Nephron (organoid): ENCODE measurements at regions not wholly inside any gene's neighbourhood (a gene's known extent, or its start where the extent isn't known, plus 50 kb on each side); places are given as distances from the start of the nearest gene placed in this dataset.
"Not testable (repeated sequence)": the region's sequence is repeated elsewhere in the genome, so short reads cannot be mapped to it uniquely, and the experiment has no call there.

Experiments used
- H3K27ac Mint-ChIP-seq, 3 experiments: 2 replicates each; pipeline ENCODE4 v1.8.0; 2020; ENCODE audit warnings: mixed read lengths in 3 of 3, mild to moderate bottlenecking in 2 of 3, moderate library complexity in 1 of 3
- H3K27me3 Mint-ChIP-seq: 2 replicates; pipeline ENCODE4 v1.8.0; 2021; ENCODE audit warnings: low read depth, mild to moderate bottlenecking, moderate library complexity, mixed read lengths
- H3K36me3 Mint-ChIP-seq: 2 replicates; pipeline ENCODE4 v1.8.0; 2020; ENCODE audit warnings: low read depth, mixed read lengths
- H3K4me1 Mint-ChIP-seq: 2 replicates; pipeline ENCODE4 v1.8.0; 2020; ENCODE audit warnings: mixed read lengths
- H3K4me3 Mint-ChIP-seq, 3 experiments: 2 replicates each; pipeline ENCODE4 v1.8.0; 2020; ENCODE audit warnings: mild to moderate bottlenecking in 3 of 3, mixed read lengths in 3 of 3, moderate library complexity in 2 of 3
- H3K9me3 Mint-ChIP-seq: 2 replicates; pipeline ENCODE4 v1.8.0; 2020; ENCODE audit warnings: mixed read lengths
- CTCF ChIP-seq, 3 experiments: fragments of 200-600 bp; sonication (generic); IDR thresholded peaks; one replicate each; pipeline ENCODE4 v1.5.0; 2021; ENCODE audit warnings: antibody characterized with exemption in 3 of 3; ENCODE audit not compliant: unreplicated experiment in 3 of 3

GRCh38 chr7:26937939-26938623 lies 73.7 kb upstream of the SKAP2 start:
- Mint-ChIP-seq H3K27ac (peak overlapping the region in 2 of 3 experiments; percentile 65 to 79), H3K4me1 (peaks cover 10% of the 10 kb centered on the region), H3K9me3 (peaks cover 3% of the 10 kb centered on the region), H3K27me3 (no peaks in the 10 kb centered on the region), H3K4me3 (no peak overlapping the region), H3K36me3 (no peaks in the 10 kb centered on the region)
- no peak for TF ChIP-seq CTCF (IDR thresholded peaks at IDR 0.05; ENCODE audit: unreplicated experiment in 3 of 3)

GRCh38 chr7:26937306-26937705 lies 72.9 kb upstream of the SKAP2 start:
- H3K4me3 Mint-ChIP-seq = no peak overlapping the region
- H3K36me3 Mint-ChIP-seq = no peaks in the 10 kb centered on the region
- H3K9me3 Mint-ChIP-seq = peaks cover 3% of the 10 kb centered on the region
- no peak for TF ChIP-seq CTCF (IDR thresholded peaks at IDR 0.05; ENCODE audit: unreplicated experiment in 3 of 3)
- peaks cover 10% of the 10 kb centered on the region for H3K4me1 Mint-ChIP-seq
- H3K27ac Mint-ChIP-seq = no peak overlapping the region
- no peaks in the 10 kb centered on the region for H3K27me3 Mint-ChIP-seq

- H3K4me3 Mint-ChIP-seq, H3K27me3 Mint-ChIP-seq, H3K27ac Mint-ChIP-seq, H3K36me3 Mint-ChIP-seq, H3K4me1 Mint-ChIP-seq, H3K9me3 Mint-ChIP-seq: not testable (repeated sequence)
Observed at GRCh38 chr7:26932616-26933015, 68.2 kb upstream of the SKAP2 start.

GRCh38 chr7:26930845-26931244 lies 66.5 kb upstream of the SKAP2 start:
- Mint-ChIP-seq H3K9me3 (peaks cover 3% of the 10 kb centered on the region), H3K36me3 (no peaks in the 10 kb centered on the region), H3K4me3 (no peak overlapping the region), H3K4me1 (peaks cover 9% of the 10 kb centered on the region), H3K27ac (no peak overlapping the region), H3K27me3 (peaks cover 3% of the 10 kb centered on the region)
- no peak for TF ChIP-seq CTCF (IDR thresholded peaks at IDR 0.05; ENCODE audit: unreplicated experiment in 3 of 3)

GRCh38 chr7:26930201-26930600 lies 65.8 kb upstream of the SKAP2 start:
- Mint-ChIP-seq H3K27ac (no peak overlapping the region), H3K9me3 (peaks cover 3% of the 10 kb centered on the region), H3K4me1 (peaks cover 9% of the 10 kb centered on the region), H3K4me3 (no peak overlapping the region), H3K36me3 (no peaks in the 10 kb centered on the region), H3K27me3 (peaks cover 3% of the 10 kb centered on the region)
- TF ChIP-seq CTCF (IDR thresholded peaks at IDR 0.05; ENCODE audit: unreplicated experiment in 3 of 3) = no peak

GRCh38 chr7:26928703-26929347 lies 64.4 kb upstream of the SKAP2 start:
- H3K27me3 Mint-ChIP-seq = peaks cover 3% of the 10 kb centered on the region
- H3K36me3 Mint-ChIP-seq = no peaks in the 10 kb centered on the region
- H3K9me3 Mint-ChIP-seq = no peaks in the 10 kb centered on the region
- H3K4me3 Mint-ChIP-seq = no peak overlapping the region
- TF ChIP-seq CTCF (IDR thresholded peaks at IDR 0.05; ENCODE audit: unreplicated experiment in 3 of 3) = no peak
- H3K4me1 Mint-ChIP-seq = peaks cover 9% of the 10 kb centered on the region
- H3K27ac Mint-ChIP-seq = no peak overlapping the region
